Stimulated activated CD4-positive, alpha-beta T cell treated with anti-CD3 and anti-CD28 coated beads, Interleukin-15, amount 100 ng/mL, for 24 hours (primary cell): ENCODE measurements at regions not wholly inside any gene's neighbourhood (a gene's known extent, or its start where the extent isn't known, plus 50 kb on each side); places are given as distances from the start of the nearest gene placed in this dataset.
"Not testable (repeated sequence)": the region's sequence is repeated elsewhere in the genome, so short reads cannot be mapped to it uniquely, and the experiment has no call there.

Source experiments
- DNase-seq: peaks from one replicate; pipeline ENCODE4 v3.0.0-alpha.2; 2020

DNA sequence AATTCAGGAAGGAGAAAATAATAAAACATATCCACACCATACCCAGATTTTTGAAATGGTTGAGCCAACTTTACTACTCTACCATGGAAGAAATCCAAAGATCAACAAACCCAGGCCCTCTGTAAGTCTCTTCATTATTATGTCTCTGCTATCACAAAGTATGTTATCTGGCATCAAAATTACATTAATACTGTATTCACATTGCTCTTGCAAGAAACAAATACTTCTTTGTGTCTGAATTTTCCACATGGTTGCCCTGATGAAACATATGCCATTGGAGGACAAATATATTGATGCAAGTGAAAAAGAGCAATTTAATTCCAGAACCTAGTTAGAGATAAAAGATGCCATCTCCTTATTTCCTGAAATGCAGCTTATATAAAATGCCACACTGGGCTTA is 204.0 kb downstream of the FZD1 start:
- no peak for DNase-seq

DNA sequence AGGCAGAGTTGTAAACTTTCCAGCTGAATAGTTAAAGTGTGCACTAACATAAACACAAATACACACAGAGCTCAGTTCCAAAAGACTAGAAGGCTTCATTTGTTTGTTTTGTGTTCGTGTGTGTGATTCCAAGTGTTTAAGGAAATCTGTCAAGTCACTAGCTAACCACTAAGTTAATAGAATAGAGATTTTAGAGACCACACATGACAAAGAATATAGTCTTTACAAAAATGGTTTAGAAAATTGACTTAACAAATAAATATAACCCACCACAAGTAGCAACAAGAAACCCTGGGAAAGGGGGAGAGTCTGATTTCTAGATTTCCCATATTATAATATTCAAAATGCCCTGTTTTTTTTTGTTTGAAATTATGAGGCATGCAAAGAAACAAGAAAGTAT is 209.4 kb downstream of the FZD1 start:
- no peak for DNase-seq

DNA sequence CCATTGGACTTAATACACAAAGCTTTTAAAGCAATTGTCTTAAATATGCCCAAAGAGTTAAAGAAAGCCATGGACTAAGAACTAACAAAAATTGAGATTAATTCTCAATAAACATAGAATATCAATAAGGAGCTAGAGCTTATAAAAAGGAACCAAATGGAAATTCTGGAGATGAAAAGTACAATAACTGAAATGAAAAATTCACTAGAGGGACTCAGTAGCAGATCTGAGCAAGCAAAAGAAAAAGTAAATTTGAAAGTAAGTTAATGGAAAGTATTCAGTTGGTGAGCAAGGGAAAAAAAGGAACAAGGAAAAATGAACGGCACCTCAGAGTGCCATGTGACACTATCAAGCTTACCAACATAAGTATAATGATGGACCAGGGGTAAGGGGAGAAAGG is 209.8 kb downstream of the FZD1 start:
- no peak for DNase-seq

DNA sequence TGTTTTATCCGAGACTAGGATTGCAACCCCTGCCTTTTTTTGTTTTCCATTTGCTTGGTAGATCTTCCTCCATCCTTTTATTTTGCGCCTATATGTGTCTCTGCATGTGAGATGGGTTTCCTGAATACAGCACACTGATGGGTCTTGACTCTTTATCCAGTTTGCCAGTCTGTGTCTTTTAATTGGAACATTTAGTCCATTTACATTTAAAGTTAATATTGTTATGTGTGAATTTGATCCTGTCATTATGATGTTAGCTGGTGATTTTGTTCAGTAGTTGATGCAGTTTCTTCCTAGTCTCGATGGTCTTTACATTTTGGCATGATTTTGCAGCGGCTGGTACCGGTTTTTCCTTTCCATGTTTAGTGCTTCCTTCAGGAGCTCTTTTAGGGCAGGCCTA is 216.2 kb downstream of the FZD1 start:
- DNase-seq = not testable (repeated sequence)

DNA sequence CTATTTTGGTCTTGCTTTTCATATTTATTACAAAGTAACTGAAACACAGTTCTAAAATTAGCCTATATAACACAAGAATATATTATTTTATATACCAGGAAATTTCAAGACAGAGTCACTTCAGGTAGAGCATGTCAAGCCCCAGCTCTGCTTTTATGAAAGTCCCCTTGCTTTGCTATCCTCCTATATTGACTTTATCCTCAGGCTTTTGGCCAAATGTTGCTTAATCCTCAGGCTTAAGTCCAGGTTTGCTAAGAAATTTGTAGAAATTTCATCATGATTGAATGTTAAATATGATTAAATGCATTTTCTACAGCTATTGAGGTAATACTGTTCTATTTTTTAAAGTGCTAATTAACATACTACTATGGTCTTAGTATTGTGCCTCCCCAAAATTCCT is 227.6 kb downstream of the FZD1 start:
- DNase-seq = no peak

DNA sequence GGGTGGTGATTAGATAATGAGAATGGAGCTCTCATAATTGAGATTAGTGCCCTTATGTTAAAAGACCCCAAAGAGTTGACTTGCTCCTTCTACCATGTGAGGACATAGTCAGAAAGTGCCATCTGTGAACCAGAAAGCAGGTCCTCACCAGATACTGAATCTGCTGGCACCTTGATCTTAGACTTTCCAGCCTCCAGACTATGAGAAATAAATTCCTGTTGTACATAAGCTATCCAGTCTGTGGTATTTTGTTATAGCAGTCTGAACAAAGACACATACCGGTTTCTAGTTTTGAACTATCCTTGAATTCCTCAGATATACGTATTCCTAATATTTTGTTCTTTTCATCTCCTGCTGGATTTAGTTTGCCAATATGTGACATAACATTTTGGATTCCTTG is 228.1 kb downstream of the FZD1 start:
- DNase-seq = no peak

DNA sequence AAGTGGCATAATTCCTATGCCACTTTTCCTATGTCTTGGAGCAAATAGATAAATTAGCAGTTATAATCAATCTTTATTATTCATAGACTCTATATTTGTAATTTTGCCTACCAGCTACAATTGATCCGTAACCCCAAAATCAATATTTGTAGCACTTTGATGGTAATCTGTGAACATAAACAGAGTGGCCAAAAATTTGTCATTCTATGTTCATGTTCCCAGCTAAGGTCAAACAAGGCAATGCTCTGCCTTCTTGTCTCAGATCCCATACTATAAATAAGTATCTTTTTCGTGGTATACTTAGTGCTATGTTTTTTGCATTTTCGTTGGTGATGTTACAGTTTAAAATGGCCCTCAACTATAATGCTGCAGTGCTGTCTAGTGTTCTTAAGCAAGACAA is 228.5 kb downstream of the FZD1 start:
- DNase-seq = no peak

DNA sequence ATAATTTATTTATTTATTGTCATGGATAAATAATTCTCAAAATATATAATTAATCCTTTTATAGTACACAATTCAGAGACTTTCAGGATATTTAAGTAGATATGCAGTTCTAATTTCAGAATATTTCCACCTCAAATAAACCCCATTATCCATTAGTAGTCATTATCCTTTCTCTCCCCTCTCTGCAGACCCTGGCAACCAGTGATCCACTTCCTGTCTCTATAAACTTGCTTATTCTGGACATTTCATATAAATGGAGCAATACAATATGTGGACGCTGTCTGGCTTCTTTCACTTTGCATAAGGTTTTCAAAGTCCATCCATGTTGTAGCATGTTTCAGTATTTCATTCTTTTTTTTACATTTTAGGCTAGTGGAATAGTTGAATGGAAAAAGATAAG is 230.2 kb downstream of the FZD1 start:
- DNase-seq = no peak

DNA sequence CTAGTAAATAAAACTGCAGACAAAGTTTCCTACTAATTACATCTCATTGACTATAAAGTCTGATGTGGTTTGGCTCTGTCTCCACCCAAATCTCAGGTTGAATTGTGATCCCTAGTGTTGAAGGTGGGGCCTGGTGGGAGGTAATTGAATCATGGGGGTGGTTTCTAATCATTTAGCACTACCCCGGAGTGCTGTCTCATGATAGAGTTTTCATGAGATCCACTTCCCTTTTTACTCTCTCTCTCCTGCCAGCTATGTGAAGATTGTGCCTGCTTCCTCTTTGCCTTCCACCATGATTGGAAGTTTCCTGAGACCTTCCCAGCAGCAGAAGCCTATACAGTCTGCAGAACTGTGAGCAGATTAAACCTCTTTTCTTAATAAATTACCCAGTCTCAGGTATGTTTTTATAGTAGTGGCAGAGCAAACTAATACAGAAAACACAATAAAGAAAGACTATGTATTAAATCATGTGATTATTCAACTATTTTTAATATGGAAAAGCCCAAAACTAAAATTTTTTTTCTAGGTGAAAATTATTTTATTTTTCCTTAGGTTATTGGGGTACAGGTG is 232.1 kb downstream of the FZD1 start:
- no peak for DNase-seq

DNA sequence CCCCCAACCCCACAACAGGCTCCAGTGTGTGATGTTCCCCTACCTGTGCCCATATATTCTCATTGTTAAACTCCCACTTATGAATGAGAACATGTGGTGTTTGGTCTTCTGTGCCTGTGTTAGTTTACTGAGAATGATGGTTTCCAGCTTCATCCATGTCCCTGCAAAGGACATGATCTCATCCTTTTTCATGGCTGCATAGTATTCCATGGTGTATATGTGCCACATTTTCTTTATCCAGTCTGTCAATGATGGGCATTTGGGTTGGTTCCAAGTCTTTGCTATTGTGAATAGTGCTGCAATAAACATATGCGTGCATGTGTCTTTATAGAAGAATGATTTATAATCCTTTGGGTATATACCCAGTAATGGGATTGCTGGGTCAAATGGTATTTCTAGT is 233.0 kb downstream of the FZD1 start:
- not testable (repeated sequence) for DNase-seq

DNA sequence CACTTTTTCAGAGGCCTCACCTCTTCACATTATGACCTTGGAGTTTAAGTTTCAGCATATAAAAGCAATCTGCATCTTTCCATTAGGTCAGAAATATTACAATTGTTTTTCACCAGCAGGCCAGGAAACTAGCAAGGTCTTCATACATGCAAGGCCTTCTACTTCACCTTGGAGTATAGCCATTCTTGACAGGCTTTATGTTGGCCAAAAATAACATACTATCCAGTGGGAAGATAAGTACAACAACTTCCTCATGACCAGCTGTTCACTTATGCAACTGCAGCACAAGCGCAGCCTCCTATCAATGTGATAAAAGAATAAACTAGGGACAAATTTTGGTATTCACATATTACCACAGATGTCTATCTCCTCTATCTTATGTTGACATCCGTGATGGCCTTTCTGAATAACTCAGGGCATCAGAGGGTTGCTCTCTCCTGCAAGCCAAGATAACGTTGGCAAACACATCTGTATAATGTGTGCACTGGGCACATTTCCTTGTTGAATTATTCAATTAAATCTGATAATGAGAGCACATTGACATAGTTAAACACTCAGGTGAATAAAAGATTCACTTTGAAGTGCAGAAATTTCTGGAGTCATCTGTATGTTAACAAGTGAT is 239.8 kb downstream of the FZD1 start:
- no peak for DNase-seq

DNA sequence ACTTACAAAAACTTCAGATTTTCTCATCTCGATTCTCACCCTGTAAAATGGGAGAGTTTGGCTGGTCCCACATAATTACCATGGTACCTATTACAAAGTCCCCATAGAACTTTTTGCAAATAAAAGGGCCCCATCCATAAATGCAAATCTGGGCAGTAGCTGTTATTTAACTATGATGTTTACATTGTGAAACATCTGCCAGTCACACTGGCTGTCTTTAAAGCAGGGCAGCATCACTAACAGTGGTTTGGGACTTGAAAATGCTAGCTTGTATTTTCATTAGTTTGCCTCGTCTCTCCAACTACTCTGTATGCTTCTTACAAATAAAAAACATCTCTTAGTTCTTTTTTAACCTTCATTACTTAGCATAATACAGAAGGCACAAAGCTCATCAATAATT is 240.7 kb downstream of the FZD1 start:
- DNase-seq = no peak

DNA sequence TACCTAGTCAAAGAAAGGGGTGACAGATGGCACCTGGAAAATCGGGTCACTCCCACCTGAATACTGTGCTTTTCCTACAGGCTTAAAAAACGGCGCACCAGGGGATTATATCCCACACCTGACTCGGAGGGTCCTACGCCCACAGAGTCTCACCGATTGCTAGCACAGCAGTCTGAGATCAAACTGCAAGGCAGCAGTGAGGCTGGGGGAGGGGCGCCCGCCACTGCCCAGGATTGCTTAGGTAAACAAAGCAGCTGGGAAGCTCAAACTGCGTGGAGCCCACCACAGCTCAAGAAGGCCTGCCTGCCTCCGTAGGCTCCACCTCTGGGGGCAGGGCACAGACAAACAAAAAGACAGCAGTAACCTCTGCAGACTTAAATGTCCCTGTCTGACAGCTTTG is 242.7 kb downstream of the FZD1 start:
- not testable (repeated sequence) for DNase-seq

DNA sequence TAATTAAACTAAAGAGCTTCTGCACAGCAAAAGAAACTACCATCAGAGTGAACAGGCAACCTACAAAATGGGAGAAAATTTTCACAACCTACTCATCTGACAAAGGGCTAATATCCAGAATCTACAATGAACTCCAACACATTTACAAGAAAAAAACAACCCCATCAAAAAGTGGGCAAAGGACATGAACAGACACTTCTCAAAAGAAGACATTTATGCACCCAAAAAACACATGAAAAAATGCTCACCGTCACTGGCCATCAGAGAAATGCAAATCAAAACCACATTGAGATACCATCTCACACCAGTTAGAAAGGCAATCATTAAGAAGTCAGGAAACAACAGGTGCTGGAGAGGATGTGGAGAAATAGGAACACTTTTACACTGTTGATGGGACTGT is 247.6 kb downstream of the FZD1 start:
- not testable (repeated sequence) for DNase-seq

DNA sequence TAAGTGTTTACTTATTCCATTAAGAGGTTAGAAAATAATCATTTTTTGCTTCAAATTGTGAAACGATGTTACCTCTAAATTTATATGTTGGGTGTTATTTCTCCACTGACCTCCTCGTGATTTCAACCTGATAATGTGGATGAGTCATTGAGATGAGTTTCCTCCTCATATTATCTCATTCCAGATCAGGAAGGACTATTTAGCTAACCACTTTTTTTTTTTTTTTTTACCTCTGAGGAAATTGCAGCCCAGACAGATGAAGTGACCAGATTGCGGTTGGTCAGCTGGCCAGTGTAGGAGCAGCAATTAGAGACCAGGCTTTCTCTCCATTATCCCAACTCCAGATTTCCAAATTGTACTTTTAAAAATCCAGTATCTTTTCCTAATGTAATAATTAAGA is 248.7 kb downstream of the FZD1 start:
- no peak for DNase-seq

DNA sequence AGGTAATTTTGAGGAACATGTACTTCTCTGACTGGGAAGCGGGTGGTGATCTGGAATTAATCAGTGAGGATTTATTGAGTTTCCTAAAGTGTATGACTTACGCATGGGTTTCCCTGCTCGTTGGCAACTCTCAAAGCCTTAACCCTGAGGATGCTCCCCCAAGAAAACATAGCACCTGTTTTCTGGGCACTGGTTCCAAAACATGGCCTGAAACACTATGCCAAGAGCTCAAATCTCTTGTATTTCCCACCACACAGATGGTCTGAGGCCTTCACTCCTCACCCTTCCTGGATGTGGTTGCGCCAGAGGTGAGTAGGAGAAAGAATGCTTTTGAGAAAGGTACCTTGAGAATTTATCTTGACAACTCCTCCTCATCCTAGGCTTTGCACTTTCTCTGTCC is 250.4 kb downstream of the FZD1 start:
- no peak for DNase-seq

DNA sequence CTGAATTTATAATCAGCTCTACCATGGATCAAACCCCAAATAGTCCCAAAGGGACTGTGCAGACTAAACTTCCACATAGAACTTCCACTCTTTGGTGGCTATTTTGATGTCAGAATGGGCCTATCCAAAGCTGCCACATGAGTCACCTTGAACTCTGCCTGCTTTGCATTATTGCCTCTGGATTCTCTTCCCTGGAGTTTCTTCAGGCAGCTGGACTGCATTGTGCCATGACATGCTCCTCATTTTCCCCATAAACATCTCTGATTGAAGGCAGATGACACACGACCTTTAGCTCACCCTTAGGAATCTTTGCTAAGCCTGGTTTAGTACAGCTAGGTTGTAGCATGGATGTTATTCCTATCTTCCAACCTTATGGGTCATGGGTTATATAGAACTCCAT is 251.7 kb downstream of the FZD1 start:
- no peak for DNase-seq

DNA sequence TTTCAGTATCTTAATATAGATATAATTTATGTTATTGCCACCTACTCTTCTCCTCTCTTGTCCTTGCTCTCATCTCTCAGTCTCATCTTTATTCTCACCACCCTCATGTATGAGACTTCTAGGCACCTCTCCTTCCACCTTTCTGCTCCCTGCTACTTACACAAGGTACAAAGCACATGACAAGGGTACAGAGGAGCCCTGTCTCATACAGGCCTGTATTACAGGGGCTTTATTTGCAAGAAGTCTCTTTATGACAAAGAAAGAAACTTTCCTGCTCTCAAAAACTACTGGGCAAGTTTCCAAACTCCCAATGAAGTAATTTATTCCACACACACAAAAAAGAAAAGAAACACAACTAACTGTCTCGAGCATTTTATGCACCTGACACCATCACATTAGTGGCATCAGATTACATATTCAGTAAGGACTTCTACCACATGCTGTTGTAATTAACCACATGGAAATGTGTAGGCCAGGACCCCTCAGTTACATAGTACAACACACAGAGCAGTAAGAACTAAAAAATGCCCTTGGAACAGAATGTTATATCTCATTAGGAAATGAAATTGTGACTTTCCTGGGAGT is 253.1 kb downstream of the FZD1 start:
- DNase-seq = no peak

DNA sequence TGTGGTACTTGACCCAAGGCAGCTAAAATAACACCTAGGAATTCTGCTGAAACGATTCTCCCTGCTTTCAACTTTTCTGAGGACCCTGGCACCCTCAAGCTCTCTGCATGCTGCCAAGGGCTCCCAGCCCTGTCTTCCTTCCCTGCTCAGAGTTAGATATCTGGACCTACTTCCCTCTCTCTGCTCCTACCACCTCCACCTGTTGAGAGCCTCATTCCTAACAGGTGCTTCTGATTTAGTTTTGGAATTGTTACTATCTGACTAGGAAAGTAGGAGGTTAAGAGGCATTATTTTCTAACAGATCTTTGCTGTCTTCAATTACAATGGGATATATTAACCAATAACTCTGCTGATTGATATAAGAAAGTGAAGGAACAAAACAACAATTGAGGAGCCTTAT is 253.8 kb downstream of the FZD1 start:
- DNase-seq = no peak

DNA sequence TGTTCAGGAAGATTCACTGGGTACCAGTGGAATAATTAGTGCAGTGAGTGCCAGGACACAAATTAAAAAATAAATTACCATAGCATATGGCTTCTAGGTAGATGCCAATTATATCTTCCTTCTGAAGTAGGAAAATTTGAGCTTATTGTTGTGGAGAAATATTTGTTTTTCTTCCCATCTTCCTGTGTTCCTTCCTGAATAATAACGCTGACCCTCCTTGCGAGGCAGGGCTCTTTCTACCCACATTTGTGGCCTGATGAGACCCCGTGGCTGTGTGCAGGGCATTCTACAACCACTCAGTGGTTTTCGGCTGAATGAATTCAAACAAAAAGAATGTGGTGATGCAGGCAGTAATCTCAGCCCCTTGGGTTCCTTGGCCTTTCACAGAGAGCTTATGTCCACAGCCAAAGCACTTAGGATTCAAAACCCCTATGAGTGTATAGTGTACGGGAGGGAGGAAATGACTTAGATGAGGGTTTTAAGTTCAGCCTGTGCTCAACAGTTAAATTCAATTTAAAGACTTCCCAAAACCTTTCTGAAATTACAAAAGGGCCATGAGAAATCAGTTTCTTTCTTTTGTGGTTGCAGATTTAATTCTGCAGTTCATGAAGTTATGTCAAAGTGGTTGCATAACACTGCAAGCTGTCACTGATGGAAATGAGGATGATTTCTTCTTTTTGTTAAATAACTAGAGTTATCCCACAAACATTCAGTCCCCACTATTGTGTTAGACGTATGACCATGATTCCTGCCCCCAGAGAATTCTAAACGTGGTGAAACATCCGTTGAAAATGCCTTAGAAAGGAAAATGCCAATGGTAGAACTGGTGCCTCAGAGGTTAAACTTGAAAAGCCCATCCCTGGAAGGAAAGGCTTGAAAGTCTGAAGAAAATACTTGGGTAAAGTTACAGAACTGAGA is 255.3 kb downstream of the FZD1 start:
- no peak for DNase-seq

DNA sequence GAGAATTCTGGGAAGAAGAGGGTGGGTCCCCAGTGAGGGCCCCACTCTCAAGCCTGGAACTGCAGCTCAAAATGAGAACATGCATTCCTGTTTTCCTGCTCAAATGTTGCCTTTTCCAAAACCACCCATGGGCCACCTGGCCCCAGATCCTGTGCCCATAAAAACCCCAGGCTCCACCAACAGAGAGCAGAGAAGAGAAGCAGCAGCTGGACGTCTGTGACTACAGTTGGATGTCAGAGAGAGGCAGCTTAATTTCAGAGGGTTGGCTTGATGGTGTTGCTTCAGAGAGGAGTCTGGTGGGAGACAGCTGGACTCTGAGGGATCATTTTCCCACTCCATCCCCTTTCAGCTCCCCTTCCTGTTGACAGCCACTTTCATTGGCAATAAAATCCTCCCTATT is 256.4 kb downstream of the FZD1 start:
- DNase-seq = no peak

DNA sequence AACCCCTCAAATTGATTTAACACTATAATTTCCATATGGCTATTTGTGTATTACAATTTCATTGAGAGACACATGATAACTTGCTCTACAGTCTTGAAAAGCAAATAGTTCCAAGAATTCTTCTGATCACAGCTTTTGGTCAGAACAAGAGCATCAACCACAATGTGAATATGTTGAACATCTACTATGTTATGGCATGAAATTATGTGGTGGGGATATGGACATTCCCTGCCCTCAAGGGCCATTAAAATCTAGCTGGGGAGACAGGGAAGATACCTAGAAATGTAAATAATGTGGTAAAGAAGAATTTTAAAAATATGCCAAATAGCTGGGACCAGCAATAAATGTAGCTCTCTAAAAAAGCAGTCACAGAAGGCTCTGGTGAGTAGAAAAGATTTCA is 262.2 kb downstream of the FZD1 start:
- DNase-seq = no peak

DNA sequence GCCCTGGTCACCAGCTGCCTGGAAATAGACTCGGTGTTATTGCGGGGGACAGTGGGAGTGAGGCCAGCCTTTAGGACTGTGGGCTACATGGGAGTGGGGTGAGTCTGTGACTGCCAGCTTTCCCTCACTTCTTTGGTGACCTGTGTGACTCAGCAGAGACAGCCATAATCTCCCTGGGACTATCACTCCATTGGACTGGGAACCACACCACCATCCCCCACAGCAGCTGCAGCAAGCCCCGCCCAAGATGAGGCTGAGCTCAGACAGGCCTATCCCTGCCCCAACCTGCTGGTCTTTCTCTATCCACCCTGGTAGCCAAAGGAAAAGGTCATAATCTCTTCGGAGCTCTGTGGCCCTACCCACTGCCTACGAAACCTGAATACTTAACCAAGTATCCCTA is 263.2 kb downstream of the FZD1 start:
- no peak for DNase-seq

DNA sequence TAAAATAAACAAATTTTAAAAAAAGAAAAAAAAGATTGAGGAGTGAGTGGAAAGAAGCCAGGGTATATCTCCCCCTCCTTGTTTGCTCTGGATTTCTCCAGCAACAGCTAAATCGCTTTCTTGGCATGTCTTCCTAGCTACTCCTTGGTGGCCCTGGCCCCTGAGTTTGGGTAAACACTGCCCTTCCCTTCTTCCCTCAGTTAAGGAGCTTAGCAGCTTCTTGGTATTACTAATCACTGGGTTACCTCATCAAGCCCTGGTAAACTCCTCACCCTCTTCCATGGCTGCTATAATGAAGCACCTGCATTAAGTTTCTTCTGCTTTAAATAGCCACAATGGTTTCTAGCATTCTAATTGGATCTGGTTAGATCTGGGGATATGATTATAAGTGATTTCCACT is 269.8 kb downstream of the FZD1 start:
- DNase-seq = no peak
